HEK293 (cell line): ENCODE measurements at regions not wholly inside any gene's neighbourhood (a gene's known extent, or its start where the extent isn't known, plus 50 kb on each side); places are given as distances from the start of the nearest gene placed in this dataset.

Experiments used
- IKZF3 ChIP-seq: fragments of 450-650 bp; IDR thresholded peaks from 2 replicates; pipeline ENCODE4 v1.5.0; 2018; ENCODE audit warnings: missing biosample characterization, mild to moderate bottlenecking, missing genetic modification characterization, moderate library complexity
- MZF1 ChIP-seq: fragments of 450-650 bp; formaldehyde crosslinking; IDR thresholded peaks from 2 replicates; pipeline ENCODE4 v1.5.1; 2017; ENCODE audit warnings: missing biosample characterization, missing genetic modification characterization, borderline replicate concordance
- SP2 ChIP-seq: fragments of 450-650 bp; formaldehyde crosslinking; IDR thresholded peaks from 2 replicates; pipeline ENCODE4 v1.5.1; 2016; ENCODE audit warnings: missing biosample characterization, missing genetic modification characterization
- ZNF175 ChIP-seq: fragments of 450-650 bp; formaldehyde crosslinking; IDR thresholded peaks from 2 replicates; pipeline ENCODE4 v1.5.1; 2016; ENCODE audit warnings: missing biosample characterization, missing genetic modification characterization
- ZNF223 ChIP-seq: fragments of 450-650 bp; formaldehyde crosslinking; IDR thresholded peaks from 2 replicates; pipeline ENCODE4 v1.5.1; 2016; ENCODE audit warnings: missing biosample characterization, missing genetic modification characterization
- ZNF274 ChIP-seq, 2 experiments: fragments of 200-500 bp in 1 of 2; fragments of 450-650 bp in 1 of 2; sonication (Bioruptor generic) in 1 of 2; formaldehyde crosslinking in 1 of 2; IDR thresholded peaks; 2 replicates each; pipeline versions ENCODE4 v1.5.1 to v1.6.1; 2014 to 2016; ENCODE audit warnings: borderline replicate concordance in 1 of 2, inconsistent platforms in 1 of 2, low read length in 1 of 2, missing biosample characterization in 1 of 2, missing genetic modification characterization in 1 of 2
- ZNF561 ChIP-seq: fragments of 450-650 bp; IDR thresholded peaks from 2 replicates; pipeline ENCODE4 v1.5.1; 2018; ENCODE audit warnings: missing biosample characterization, missing genetic modification characterization, borderline replicate concordance
- ZXDB ChIP-seq: fragments of 450-650 bp; formaldehyde crosslinking; IDR thresholded peaks from 2 replicates; pipeline ENCODE4 v1.5.1; 2016; ENCODE audit warnings: missing biosample characterization, missing genetic modification characterization
- TF ChIP-seq, protein P1 (sequence below): fragments of 450-650 bp; formaldehyde crosslinking; IDR thresholded peaks from 2 replicates; pipeline ENCODE4 v1.5.1; 2016; ENCODE audit warnings: missing biosample characterization, missing genetic modification characterization
- TF ChIP-seq, protein P2 (sequence below): fragments of 450-650 bp; formaldehyde crosslinking; conservative IDR thresholded peaks from 2 replicates; pipeline ENCODE4 v1.5.1; 2016; ENCODE audit warnings: low read depth, missing biosample characterization, missing genetic modification characterization
- TF ChIP-seq, protein P3 (sequence below): fragments of 450-650 bp; formaldehyde crosslinking; IDR thresholded peaks from 2 replicates; pipeline ENCODE4 v1.5.1; 2016; ENCODE audit warnings: missing biosample characterization, missing genetic modification characterization
- TF ChIP-seq, protein P4 (sequence below): fragments of 450-650 bp; formaldehyde crosslinking; IDR thresholded peaks from 2 replicates; pipeline ENCODE4 v1.5.1; 2016; ENCODE audit warnings: missing biosample characterization, missing genetic modification characterization

DNA sequence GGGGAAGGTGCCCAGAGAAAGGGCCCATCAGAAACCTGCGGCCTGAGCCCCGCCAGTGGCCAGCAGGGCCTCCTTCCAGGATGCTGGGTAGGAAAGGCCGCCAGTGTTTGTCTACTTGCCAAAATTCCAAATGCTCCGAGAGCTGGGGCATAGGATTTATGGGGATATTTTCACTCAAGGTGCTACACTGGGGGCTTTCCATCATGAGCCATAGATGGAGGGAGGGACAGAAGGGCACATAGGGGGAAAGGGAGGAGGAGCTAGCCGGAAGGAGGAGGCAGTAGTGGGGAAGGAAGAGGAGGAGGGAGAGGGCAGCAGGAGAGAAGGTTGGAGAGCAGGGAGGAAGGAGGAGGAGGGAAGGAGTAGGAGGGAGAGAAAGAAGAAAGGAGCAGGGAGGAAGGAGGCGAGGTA lies 494.7 kb upstream of the PROK2 start:
- TF ChIP-seq ZXDB (no peak), ZNF274 (IDR thresholded peaks at IDR 0.05; ENCODE audit: low read length) (no peak), ZNF274 (tag by site-specific recombination; IDR thresholded peaks at IDR 0.05; ENCODE audit: borderline replicate concordance) (no peak), ZNF175 (tag by site-specific recombination) (no peak), ZNF561 (tag by site-specific recombination) (no peak), MZF1 (no peak), IKZF3 (tag by site-specific recombination) (no peak), ZNF223 (tag by site-specific recombination) (no peak), SP2 (no peak)
- TF ChIP-seq, protein P1, sequence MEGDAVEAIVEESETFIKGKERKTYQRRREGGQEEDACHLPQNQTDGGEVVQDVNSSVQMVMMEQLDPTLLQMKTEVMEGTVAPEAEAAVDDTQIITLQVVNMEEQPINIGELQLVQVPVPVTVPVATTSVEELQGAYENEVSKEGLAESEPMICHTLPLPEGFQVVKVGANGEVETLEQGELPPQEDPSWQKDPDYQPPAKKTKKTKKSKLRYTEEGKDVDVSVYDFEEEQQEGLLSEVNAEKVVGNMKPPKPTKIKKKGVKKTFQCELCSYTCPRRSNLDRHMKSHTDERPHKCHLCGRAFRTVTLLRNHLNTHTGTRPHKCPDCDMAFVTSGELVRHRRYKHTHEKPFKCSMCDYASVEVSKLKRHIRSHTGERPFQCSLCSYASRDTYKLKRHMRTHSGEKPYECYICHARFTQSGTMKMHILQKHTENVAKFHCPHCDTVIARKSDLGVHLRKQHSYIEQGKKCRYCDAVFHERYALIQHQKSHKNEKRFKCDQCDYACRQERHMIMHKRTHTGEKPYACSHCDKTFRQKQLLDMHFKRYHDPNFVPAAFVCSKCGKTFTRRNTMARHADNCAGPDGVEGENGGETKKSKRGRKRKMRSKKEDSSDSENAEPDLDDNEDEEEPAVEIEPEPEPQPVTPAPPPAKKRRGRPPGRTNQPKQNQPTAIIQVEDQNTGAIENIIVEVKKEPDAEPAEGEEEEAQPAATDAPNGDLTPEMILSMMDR (tag by site-specific recombination) = no peak
- TF ChIP-seq, protein P2, sequence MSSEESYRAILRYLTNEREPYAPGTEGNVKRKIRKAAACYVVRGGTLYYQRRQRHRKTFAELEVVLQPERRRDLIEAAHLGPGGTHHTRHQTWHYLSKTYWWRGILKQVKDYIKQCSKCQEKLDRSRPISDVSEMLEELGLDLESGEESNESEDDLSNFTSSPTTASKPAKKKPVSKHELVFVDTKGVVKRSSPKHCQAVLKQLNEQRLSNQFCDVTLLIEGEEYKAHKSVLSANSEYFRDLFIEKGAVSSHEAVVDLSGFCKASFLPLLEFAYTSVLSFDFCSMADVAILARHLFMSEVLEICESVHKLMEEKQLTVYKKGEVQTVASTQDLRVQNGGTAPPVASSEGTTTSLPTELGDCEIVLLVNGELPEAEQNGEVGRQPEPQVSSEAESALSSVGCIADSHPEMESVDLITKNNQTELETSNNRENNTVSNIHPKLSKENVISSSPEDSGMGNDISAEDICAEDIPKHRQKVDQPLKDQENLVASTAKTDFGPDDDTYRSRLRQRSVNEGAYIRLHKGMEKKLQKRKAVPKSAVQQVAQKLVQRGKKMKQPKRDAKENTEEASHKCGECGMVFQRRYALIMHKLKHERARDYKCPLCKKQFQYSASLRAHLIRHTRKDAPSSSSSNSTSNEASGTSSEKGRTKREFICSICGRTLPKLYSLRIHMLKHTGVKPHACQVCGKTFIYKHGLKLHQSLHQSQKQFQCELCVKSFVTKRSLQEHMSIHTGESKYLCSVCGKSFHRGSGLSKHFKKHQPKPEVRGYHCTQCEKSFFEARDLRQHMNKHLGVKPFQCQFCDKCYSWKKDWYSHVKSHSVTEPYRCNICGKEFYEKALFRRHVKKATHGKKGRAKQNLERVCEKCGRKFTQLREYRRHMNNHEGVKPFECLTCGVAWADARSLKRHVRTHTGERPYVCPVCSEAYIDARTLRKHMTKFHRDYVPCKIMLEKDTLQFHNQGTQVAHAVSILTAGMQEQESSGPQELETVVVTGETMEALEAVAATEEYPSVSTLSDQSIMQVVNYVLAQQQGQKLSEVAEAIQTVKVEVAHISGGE = no peak
- TF ChIP-seq, protein P3, sequence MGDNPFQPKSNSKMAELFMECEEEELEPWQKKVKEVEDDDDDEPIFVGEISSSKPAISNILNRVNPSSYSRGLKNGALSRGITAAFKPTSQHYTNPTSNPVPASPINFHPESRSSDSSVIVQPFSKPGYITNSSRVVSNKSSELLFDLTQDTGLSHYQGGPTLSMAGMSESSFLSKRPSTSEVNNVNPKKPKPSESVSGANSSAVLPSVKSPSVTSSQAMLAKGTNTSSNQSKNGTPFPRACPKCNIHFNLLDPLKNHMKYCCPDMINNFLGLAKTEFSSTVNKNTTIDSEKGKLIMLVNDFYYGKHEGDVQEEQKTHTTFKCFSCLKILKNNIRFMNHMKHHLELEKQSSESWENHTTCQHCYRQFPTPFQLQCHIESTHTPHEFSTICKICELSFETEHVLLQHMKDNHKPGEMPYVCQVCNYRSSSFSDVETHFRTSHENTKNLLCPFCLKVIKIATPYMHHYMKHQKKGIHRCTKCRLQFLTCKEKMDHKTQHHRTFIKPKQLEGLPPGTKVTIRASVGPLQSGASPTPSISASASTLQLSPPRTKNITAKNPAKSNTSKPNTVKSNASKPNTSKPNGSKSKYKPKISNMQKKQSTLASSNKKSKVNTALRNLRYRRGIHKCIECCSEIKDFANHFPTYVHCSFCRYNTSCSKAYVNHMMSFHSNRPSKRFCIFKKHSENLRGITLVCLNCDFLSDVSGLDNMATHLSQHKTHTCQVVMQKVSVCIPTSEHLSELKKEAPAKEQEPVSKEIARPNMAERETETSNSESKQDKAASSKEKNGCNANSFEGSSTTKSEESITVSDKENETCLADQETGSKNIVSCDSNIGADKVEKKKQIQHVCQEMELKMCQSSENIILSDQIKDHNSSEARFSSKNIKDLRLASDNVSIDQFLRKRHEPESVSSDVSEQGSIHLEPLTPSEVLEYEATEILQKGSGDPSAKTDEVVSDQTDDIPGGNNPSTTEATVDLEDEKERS (tag by site-specific recombination) = no peak
- TF ChIP-seq, protein P4, sequence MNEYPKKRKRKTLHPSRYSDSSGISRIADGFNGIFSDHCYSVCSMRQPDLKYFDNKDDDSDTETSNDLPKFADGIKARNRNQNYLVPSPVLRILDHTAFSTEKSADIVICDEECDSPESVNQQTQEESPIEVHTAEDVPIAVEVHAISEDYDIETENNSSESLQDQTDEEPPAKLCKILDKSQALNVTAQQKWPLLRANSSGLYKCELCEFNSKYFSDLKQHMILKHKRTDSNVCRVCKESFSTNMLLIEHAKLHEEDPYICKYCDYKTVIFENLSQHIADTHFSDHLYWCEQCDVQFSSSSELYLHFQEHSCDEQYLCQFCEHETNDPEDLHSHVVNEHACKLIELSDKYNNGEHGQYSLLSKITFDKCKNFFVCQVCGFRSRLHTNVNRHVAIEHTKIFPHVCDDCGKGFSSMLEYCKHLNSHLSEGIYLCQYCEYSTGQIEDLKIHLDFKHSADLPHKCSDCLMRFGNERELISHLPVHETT (tag by site-specific recombination) = no peak
